NCI-H345 (cell line): ENCODE measurements at regions not wholly inside any gene's neighbourhood (a gene's known extent, or its start where the extent isn't known, plus 50 kb on each side); places are given as distances from the start of the nearest gene placed in this dataset.

Experiments used
- DNase-seq: peaks from one replicate; lab custom pipeline; 2025; lab: John Stamatoyannopoulos, UW

DNA sequence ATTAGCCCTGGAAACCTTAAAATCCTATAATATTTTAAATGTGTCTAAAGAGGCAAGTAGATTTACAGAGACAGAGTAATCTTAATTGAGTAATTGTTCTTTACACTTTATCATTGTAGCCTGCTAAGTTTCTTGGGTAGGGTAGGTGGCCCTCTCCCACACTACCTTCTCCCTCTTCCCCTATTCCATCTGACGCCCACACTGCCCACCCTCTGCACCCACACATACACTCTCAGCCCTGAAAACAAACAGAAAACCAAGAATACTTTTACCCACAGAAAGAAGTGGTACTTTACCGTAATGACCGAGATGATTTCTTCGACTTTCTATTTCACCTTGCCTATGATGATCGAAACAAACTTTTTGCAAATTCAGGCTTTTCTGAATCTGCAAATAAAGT is 320.4 kb upstream of the OBI1 start:
- DNase-seq = no peak

DNA sequence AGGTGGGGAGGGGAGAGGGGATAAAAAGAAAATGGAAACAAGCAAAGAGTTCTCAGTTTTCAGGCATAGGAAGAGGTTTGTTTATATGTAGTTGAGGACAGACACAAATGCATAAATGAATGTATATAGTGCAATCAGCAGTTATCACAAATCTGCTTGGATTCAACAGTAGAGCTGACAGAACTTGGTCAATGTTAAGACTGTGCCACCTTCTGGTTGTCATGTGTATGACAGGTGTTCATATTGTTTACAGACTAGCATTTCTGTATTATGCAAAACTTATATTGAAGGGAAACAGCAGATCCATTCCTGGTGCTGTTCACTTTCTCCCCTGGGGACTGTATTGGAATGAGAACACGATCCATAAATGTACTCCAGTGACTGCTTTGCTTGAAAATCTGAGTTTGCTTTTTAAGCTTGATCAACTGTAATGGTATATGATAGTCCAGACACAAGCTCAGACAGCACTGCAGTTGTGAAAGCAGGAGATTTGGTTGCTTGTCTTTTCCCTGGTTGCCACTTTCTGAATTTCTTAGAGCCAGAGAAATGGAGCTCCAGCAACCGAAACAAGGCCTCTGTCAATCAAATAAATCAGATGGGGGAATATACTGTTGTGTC is 319.5 kb upstream of the OBI1 start:
- DNase-seq = peak; percentile 71

DNA sequence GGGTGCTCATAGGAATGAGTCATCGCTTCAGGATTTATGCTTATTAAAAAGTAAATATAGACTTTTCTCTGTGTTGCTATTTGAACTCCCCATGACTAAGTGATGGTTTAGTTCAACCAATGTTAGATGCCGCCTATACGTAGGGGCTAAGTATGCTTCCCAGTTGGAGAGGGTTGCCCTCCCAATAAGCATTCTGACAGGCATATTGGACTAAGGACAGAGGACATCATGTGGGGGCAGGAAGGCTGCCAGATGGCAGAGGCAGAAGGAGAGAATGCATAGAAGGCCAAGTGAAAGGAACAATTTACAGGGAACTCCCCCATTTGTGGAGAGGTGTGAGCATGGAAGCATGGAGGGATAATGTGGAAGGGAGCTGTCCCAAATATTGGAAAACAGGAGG is 318.4 kb upstream of the OBI1 start:
- DNase-seq = no peak

DNA sequence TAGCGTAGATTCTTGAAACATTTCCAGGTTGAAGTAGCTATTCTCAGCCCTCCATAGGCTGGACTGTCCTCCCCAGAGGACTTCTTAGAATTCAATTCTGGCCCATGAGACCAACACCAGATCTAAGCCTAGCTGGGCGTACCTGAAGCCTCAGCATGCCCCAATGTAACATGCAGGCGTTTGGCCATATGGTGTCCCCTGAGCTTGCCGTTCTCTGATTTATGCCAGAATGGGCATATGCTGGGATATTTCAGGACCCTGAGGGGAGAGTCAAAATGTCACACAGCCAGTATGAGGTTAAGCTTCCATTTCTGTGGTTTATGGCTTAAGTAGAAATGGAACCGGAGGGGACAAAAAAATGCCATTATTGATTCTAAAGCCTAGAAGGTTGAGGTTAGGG is 317.7 kb upstream of the OBI1 start:
- no peak for DNase-seq

DNA sequence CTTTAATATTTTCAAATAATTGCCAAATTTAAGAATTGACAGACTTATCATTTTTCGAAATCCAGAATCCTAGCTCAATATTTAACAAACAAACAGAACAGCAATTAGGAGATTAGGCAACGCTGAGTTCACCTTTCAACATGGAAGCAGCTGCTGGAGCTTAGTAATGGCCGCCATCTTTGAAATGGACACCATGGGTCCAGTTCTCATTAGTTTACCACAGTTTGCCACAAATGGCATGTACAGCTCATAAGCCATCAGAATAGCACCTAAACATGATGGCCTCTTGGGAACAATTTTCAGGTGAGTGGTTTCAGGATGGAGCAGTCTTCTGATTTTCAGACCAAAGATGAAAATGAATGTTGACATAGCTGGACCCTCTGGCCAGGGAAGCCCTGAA is 313.6 kb upstream of the OBI1 start:
- DNase-seq = no peak

DNA sequence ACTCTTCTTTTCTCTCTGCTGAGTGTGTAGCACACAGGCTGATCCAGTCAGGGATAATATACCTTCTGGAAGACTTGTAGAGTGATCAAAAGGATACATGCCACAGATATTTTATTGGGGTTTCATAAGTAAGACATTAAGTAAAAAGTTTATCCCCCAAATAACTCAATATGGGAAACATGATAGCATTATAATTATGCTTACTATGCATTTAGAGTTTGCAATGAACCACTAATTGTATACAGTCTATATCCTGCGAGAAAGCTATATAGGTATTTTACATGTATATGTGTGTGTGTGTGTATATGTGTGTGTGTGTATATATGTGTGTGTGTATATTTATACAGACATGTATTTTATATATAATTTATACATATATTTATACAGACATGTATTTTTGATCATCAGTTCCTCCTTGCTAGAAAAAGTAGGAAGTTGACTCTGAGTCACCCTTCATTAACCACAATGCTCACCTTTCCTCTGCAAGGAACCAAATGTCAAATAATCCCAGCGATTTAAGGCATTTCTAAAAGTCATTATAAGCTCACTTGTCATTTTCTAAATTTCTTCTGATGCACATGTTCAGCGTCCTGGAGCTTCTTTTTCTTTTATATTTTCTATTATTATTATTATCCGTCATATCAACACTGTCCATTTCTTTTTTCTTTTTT is 312.5 kb upstream of the OBI1 start:
- DNase-seq = no peak

DNA sequence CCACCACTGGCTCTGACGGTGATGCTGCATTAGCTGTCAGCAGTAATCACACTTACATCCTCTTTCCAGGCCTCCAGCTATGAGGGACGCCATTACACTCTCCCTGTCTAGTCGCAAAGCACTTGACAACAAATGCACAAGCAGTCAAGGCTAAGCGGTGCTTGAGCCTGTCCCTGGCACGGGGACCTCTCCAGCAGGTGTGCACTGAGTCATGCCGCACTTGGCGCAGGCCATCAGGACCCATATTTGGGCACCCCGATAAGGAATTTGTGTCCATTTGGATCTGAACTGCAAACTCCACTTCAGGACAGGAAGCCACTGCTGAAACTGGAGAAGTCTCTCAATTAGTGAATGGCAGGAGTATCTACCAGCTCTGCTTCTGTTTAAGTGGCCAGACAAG is 301.9 kb upstream of the OBI1 start:
- no peak for DNase-seq

DNA sequence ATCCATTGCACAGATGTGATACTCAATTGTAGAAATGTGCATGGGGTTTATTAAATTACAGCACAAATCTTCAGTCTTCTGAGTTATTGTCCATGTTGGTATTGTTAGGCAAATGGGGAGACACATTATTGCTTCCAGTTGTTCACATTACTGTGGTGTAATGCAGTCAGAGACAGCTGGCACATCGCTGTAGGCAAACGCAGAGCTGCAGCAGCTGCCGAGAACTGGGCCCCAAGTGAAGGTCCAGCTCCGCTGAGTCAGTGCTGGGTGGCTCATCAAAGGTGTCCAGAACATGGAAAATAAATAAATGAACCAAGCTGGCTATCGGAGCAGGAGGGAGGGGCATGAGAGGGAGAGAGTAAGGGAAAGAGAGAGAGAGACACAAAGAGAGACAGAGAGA is 299.1 kb upstream of the OBI1 start:
- DNase-seq = no peak

DNA sequence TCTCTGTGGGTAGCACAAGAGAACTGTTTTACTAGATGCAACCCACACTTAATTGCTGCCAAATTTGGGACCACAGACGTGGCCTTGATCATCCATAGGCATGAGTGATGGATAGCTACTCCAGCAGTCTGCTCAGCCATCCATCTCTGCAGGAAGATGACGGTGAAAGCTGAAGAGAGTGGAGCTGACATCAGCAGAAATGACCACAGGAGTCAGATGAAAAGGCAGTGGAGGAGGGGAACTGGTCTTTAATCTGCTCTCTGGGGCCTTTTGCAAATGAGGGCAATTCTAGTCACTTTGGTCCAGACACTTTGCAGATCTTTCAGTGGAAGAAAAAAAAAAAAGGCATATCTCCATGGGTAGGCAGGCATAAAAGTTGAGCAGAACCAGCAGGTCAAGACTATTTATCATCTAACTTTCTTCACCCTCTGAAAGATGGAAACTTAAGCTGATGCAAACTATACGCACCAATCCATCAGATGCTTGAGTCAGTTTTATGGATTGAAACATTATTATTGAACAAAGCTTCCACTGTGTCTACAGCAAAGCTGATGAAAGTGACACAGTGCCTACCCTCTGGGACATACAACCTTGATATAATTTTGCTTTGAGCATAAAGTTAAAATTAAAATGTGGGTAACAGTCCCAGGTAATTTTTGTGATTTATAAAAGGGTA is 281.6 kb upstream of the OBI1 start:
- DNase-seq = no peak

DNA sequence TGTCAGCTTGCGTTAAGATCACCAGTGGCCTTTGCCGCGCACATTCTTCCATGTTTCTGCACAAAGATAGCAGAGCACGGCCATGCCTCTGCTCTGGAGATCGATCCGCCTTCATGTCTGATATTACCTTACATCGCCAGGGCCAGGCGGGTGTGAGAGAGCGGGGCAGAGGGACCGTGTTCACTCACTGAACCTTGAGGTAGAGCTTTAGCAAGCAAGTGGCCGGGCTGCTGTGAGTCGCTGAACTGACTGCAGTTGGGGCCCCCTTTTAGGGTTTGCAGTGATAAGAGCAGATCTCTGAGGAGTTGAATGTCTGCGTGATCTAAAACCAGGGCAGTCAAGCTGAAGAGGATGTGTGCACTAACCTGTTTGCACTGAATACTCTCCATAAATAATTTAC is 275.4 kb upstream of the OBI1 start:
- DNase-seq = no peak

DNA sequence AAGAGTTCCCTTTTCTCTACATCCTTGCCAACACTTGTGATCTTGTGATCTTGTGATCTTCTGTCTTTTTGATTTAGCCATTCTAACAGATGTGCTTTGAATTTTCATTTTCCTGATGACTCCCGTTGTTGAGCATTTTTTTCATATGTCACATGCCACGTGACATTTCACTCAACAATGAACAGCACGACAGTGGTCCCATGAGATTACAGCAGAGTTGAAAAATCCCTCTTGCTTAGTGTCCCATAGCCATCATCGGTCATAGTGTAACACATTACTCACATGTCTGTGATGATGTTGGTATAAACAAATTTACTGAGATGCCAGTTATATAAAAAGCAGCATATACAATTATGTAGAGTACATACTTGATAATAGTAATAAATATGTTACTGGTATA is 256.1 kb upstream of the OBI1 start:
- no peak for DNase-seq

DNA sequence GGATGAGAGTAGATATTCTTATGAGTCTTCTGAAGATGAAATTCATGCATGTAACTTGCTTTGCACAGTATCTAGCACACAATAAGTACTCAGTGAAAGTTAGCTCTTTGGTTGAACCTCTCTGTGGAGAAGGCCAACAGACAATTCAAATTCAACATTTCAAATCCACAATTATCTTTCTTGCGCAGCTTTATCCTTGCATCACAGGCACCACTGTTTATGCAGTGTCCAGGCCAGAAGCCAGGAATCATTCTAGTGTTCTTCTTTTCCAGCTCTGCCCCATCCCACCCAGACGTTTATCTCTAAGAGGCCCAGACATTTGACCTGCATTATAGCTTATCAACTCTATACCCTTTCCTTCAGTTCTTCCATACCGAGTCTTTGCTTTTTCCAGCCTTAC is 254.7 kb upstream of the OBI1 start:
- DNase-seq = no peak

DNA sequence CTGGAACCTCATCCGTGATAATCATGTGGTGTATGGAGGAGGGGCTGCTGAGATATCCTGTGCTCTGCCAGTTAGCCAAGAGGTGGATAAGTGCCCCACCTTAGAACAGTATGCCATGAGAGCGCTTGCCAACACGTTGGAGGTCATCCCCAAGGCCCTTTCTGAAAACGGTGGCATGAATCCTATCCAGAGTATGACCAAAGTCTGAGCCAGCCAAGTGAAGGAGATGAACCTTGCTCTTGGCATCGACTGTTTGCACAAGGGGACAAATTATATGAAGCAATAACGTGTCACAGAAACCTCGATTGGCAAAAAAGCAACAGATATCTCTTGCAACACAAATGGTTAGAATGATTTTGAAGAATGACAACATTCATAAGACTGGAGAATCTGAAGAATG is 251.2 kb upstream of the OBI1 start:
- no peak for DNase-seq

DNA sequence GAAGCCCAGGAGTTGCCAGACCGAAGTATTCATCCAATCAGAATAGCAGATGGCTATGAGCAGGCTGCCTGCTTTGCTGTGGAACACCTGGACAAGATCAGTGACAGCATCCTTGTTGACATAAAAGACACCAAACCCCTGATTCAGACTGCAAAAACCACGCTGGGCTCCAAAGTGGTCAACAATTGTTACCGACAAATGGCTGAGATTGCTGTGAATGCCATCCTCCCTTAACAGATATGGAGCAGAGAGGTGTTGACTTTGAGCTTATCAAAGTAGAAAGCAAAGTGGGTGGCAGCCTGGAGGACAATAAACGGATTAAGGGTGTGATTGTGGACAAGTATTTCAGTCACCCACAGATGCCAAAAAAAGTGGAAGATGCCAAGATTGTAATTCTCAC is 250.3 kb upstream of the OBI1 start:
- DNase-seq = peak; percentile 55

DNA sequence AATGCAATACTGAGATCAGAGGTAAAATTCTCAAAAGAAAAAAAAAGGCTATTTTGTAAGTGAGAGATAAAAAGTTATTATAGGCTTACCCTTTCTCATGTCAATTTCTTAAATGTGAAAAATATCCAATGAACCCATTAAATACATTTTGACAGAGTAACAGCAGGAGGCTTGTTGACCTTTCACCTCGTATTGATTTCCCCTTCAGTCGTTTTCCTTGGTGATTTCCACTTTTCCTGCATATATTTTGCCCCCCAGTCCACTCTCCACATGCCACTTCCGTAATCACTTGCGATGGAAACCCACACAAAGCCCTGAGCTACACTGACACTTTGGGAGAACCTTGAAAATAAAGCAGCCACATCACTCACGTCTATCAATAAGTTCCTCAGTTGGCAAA is 248.1 kb upstream of the OBI1 start:
- no peak for DNase-seq

DNA sequence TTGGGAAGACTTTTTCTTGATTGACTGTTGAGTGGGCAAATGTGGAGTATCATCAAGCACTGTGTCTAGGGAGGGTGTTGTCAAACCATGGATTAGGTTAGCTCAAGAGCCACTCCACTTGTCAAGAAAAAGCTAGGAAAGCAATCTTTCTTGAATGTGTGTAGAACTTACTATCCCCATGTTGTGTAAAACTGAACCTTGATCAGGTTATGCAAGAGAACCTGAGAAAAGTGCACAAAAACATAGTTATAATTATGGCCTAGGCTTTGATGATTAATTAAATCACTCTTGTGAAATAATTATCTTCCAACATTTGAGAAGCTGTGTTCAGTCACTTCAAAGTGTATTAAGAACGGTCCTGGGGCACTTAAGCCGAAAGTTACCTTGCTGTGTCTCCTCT is 238.2 kb upstream of the OBI1 start:
- no peak for DNase-seq

DNA sequence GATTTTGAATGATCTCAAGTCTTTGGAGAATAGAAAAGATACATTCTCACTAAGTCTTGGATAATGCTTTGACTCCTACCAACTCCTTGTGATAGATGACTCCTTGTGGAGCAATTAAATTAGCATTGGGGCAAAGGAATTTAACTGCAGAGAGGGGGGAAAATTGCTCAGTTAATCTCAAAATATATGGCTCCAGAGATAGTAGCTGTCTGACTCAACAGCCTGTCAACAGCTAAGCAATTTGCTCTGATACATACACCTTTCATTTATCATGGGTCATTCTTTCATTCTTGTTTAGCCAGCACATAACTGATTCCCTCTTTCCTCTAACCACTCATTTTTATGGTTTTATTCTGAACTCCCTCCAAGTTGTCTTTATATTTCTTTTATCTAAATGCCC is 225.6 kb upstream of the OBI1 start:
- no peak for DNase-seq

DNA sequence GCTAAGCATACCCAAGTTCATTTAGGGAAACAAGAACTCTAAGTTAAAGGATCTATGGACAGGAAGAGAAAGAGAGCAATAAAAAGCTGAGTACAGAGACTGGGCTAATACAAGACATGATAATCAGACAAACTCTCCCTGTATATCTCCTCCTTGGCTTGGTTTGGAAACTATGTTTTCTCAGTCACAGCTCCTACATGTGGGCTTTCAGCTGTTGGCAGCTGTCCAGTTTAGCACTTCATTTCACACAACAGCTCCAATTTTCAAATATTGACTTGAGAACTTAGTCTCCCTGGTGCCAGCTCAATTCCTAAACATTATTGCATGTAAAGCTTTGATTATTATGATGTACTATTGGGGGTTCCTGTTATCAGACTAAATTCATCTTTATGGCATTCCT is 222.8 kb upstream of the OBI1 start:
- peak; percentile 92 for DNase-seq

DNA sequence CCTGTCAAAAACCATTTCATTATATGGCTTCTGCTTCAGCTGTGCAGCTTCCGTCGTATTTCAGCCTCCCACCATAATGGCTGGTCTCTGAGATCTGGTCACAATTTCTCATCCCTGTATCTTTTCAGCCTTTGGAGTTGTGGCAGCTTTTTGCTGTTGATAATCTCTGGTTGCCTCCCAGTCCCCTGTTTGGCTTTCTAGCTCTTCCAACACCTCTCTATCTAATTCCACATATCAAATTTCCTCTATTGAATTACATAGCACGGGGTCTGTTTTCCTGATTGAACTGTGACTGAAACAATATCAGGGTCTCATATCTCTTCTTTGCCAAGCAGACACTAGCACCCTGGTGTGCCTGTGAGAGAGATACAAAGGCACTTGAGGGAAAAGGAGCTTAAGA is 222.1 kb upstream of the OBI1 start:
- peak; percentile 82 for DNase-seq

DNA sequence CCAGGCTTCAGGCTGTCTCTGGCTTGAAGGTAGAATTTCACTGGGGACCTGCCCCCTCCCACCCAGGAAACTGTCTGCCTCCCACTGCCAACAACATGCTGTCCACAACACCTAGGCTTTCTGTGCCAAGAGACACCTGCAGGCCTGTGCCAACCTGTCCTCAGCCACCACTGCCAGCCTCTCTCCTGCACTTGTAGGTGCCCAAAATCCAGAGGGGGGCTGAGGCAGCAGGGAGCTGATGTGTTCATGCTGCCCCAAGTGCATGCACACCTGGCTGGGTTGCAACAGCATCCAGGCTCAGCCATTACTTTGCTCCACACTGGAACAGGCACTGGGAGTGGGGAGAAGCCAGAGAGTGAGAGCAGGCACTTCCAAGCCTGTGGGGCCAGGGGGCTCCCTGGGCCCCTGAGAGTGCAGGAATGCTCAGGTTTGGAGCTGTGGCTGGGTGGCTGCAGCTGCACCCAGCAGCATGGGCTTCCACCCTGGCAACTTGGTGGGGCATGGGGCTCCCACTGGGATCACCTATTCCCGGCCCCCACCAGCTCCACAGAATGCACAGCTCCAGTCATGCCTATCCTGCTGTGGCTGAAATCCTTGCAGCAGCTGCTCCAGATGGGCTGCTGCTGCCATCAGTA is 218.1 kb upstream of the OBI1 start:
- no peak for DNase-seq

DNA sequence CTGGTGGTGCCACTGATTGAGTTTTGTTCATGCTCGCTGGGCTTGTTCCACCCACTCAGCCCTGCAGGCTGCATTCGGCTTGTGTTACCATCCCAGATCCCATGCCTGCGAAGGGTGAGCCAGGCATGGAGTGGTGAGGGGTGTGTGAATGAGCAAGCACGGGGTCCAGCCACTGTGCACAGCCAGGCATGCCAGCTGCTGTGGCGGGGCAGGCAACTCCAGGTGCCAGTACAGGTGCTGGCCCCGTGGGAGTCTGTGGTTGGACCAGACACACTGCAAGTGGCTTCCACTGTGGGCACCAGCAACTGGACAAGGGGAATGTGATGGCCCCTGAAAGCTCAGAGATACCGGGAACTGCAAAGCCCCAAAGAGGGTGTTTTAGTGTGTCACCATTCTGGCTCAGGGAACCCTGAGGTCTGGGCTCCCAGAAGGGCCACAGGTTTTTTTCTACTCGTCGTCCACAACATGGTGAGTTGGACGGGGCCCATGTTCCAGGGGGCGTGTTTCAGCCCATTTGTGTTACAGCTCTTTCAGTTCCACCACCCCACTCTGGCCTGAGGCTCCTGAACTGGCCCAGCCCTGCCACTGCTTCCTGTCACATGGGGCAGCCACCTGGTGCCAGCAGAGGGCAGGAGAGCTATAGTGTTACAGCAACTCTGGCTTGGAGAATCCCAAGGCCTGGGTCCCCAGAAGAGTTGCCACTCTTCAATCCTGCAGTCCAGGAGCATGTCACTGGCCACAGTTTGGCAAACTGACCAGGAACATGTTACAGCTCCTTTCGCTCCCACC is 217.0 kb upstream of the OBI1 start:
- DNase-seq = no peak

DNA sequence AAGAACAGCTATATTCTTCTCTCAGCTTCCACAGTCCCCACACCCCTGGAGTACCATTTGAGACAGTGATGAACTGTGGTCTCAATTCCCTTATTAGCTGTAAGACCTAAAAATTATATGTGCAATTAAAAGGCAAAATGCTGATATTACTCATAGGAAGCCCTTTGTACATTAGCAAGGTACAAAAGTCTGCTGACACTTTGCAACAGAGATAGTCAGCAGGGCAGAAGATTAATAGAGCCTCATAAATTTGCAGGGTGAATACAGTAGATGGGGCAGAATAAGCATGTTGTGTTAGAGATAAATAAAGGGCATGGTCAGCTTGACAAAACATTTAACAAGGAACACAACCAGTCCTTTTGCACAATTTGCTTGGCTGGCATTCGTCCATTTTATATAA is 210.0 kb upstream of the OBI1 start:
- DNase-seq = no peak

DNA sequence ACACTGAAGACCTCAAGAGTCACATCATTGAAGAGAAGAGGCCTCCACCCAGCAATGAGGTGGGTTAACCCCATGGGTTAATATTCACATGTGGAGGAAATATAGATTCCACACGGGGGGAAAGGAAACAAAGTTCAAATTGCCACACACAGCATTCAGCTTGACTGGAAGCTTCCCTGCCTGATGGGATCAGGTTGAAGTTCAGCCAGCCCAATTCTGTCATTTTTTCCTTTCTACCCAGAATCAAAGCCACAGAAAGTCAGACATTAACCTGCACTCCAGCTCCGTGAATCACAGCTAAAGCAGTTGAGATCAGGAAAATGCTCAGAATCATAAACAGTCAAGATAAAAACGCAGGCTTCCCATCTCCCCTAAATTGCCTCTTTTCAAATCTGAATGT is 208.7 kb upstream of the OBI1 start:
- DNase-seq = no peak
